HG03521 (cell line): ENCODE measurements at regions not wholly inside any gene's neighbourhood (a gene's known extent, or its start where the extent isn't known, plus 50 kb on each side); places are given as distances from the start of the nearest gene placed in this dataset.

Experiments
- ATAC-seq: cut with Tn5 transposase; IDR thresholded peaks from one replicate; pipeline ENCODE4 v1.9.1; 2021; ENCODE audit warnings: mild to moderate bottlenecking, moderate library complexity; ENCODE audit not compliant: unreplicated experiment

GRCh38 chr6:163630572-163630971 lies 216.1 kb downstream of the QKI start:
- no peak for ATAC-seq

GRCh38 chr6:163630096-163630495 lies 215.6 kb downstream of the QKI start:
- no peak for ATAC-seq
